DND-41 (cell line): ENCODE measurements at regions not wholly inside any gene's neighbourhood (a gene's known extent, or its start where the extent isn't known, plus 50 kb on each side); places are given as distances from the start of the nearest gene placed in this dataset.
"Not testable (repeated sequence)": the region's sequence is repeated elsewhere in the genome, so short reads cannot be mapped to it uniquely, and the experiment has no call there.

ENCODE experiments used
- ATAC-seq: fragments of 200-7000 bp; cut with Tn5 transposase; 3 replicates; pipeline ENCODE4 v1.9.1; 2021; ENCODE audit warnings: low read depth; ENCODE audit not compliant: insufficient read depth
- DNase-seq: peaks from one replicate; pipeline ENCODE4 v3.0.0-alpha.2; 2020
- H2AFZ ChIP-seq: 2 replicates; pipeline ENCODE4 v1.6.0; 2012; ENCODE audit warnings: low read depth, low read length
- H3K27ac ChIP-seq: 2 replicates; pipeline ENCODE4 v1.5.1; 2012; ENCODE audit warnings: low read length, inconsistent platforms
- H3K27me3 ChIP-seq: fragments of 200-600 bp; sonication (generic); 2 replicates; pipeline ENCODE4 v1.6.0; 2012; ENCODE audit warnings: low read length, mild to moderate bottlenecking, inconsistent platforms; ENCODE audit not compliant: insufficient read depth, poor library complexity
- H3K36me3 ChIP-seq: 2 replicates; pipeline ENCODE4 v1.5.1; 2012; ENCODE audit warnings: low read length, inconsistent platforms; ENCODE audit not compliant: insufficient read depth
- H3K4me1 ChIP-seq: 2 replicates; pipeline ENCODE4 v1.5.1; 2012; ENCODE audit warnings: mild to moderate bottlenecking, low read length; ENCODE audit not compliant: insufficient read depth
- H3K4me2 ChIP-seq: 2 replicates; pipeline ENCODE4 v1.6.0; 2012; ENCODE audit warnings: mild to moderate bottlenecking, moderate library complexity, low read length, inconsistent platforms; ENCODE audit not compliant: insufficient read depth
- H3K4me3 ChIP-seq, 2 experiments: fragments of 200-600 bp in 1 of 2; shearing (Covaris generic) in 1 of 2; 2 replicates each; pipeline ENCODE4 v1.5.1; 2012 to 2016; ENCODE audit warnings: inconsistent platforms in 2 of 2, low read length in 2 of 2, mild to moderate bottlenecking in 2 of 2, low read depth in 1 of 2, moderate library complexity in 1 of 2
- H3K79me2 ChIP-seq: 2 replicates; pipeline ENCODE4 v1.6.0; 2012; ENCODE audit warnings: low read length, inconsistent platforms; ENCODE audit not compliant: insufficient read depth
- H3K9ac ChIP-seq: 2 replicates; pipeline ENCODE4 v1.6.0; 2012; ENCODE audit warnings: low read depth, mild to moderate bottlenecking, inconsistent platforms, low read length, moderate library complexity
- H3K9me3 ChIP-seq: 2 replicates; pipeline ENCODE4 v1.5.1; 2012; ENCODE audit warnings: low read length, moderate library complexity, mild to moderate bottlenecking, inconsistent platforms; ENCODE audit not compliant: insufficient read depth, severe bottlenecking
- H4K20me1 ChIP-seq: 2 replicates; pipeline ENCODE4 v1.6.0; 2012; ENCODE audit warnings: low read length; ENCODE audit not compliant: insufficient read depth
- CTCF ChIP-seq: IDR thresholded peaks from 2 replicates; pipeline ENCODE4 v1.5.1; 2012; ENCODE audit warnings: borderline replicate concordance, low read length, moderate library complexity, mild to moderate bottlenecking; ENCODE audit not compliant: poor library complexity, severe bottlenecking; ENCODE audit errors: extremely low read depth
- EZH2 ChIP-seq: IDR thresholded peaks from 3 replicates; pipeline ENCODE4 v1.6.1; 2012; ENCODE audit warnings: borderline replicate concordance, low read depth, mild to moderate bottlenecking, moderate library complexity, low read length, inconsistent platforms; ENCODE audit not compliant: severe bottlenecking

DNA sequence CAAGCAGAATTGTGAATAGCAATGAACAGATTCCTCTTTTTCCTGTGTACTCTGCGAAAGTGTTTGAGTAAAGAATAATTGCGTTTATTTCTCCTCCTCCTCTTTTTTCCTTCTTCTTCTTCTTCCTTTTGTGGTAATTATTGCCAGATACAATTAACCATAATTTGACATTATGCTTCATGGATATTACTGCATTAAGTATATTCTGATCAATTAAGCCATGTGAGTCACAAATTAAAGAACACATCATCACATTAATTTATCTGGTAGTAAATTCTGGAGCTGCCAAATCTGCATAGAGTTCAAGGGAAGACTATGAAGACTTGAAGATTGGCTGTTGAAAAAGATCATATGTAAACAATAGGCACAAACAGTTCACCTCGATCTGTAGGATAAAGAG lies 72.9 kb upstream of the TFPI start:
- Histone ChIP-seq H3K79me2 (no peaks in the 10 kb centered on the region), H3K9ac (no peak overlapping the region), H3K9me3 (no peaks in the 10 kb centered on the region), H3K27me3 (no peaks in the 10 kb centered on the region), H3K36me3 (no peaks in the 10 kb centered on the region), H2AFZ (no peak overlapping the region), H3K4me1 (no peaks in the 10 kb centered on the region), H3K27ac (no peak overlapping the region), H3K4me2 (no peak overlapping the region), H3K4me3 (no peak overlapping the region), H4K20me1 (no peaks in the 10 kb centered on the region)
- DNase-seq (no peak), ATAC-seq (no peak)
- TF ChIP-seq CTCF (no peak), EZH2 (no peak)

DNA sequence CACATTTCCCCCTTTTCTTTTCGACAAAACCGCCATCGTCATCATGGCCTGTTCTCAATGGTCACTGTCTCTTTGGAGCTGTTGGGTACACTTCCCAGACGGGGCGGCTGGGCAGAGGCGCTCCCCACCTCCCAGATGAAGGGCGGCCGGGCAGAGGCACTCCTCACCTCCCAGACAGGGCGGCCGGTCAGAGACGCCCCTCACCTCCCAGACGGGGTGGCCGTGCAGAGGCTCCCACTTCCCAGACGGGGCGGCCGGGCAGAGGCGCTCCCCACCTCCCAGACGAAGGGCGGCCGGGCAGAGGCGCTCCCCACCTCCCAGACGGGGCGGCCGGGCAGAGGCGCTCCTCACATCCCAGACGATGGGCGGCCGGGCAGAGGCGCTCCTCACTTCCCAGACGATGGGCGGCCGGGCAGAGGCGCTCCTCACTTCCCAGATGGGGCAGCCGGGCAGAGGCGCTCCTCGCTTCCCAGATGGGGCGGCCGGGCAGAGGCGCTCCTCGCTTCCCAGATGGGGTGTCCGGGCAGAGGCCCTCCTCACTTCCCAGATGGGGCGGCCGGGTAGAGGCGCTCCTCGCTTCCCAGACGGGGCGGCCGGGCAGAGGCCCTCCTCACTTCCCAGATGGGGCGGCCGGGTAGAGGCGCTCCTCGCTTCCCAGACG lies 82.6 kb upstream of the TFPI start:
- DNase-seq, H3K27ac ChIP-seq, H3K9me3 ChIP-seq, H3K79me2 ChIP-seq, H2AFZ ChIP-seq, H3K4me2 ChIP-seq, ATAC-seq, H3K4me3 ChIP-seq, H4K20me1 ChIP-seq, H3K9ac ChIP-seq, H3K36me3 ChIP-seq, H3K4me1 ChIP-seq, H3K27me3 ChIP-seq: not testable (repeated sequence)

GRCh38 chr2:187637392-187637740 lies 83.1 kb upstream of the TFPI start:
- H3K27ac ChIP-seq, H2AFZ ChIP-seq, H3K79me2 ChIP-seq, DNase-seq, H3K9ac ChIP-seq, H3K4me3 ChIP-seq, H3K36me3 ChIP-seq, H4K20me1 ChIP-seq, H3K9me3 ChIP-seq, H3K4me2 ChIP-seq, ATAC-seq, H3K4me1 ChIP-seq, H3K27me3 ChIP-seq: not testable (repeated sequence)

DNA sequence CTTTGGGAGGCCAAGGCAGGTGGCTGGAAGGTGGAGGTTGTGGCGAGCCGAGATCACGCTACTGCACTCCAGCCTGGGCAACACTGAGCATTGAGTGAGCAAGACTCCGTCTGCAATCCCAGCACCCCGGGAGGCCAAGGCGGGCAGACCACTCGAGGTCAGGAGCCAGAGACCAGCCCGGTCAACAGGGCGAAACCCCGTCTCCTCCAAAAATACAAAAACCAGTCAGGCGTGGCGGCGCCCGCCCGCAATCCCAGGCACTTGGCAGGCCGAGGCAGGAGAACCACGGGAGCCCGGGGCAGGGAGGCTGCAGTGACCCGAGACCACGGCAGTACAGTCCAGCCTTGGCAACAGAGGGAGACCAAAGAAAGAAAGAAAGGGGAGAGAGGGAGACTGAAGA lies 83.5 kb upstream of the TFPI start:
- DNase-seq, H3K9ac ChIP-seq, H2AFZ ChIP-seq, H3K9me3 ChIP-seq, ATAC-seq, H3K4me1 ChIP-seq, H3K36me3 ChIP-seq, H3K4me2 ChIP-seq, H3K79me2 ChIP-seq, H3K27ac ChIP-seq, H4K20me1 ChIP-seq, H3K4me3 ChIP-seq, H3K27me3 ChIP-seq: not testable (repeated sequence)

DNA sequence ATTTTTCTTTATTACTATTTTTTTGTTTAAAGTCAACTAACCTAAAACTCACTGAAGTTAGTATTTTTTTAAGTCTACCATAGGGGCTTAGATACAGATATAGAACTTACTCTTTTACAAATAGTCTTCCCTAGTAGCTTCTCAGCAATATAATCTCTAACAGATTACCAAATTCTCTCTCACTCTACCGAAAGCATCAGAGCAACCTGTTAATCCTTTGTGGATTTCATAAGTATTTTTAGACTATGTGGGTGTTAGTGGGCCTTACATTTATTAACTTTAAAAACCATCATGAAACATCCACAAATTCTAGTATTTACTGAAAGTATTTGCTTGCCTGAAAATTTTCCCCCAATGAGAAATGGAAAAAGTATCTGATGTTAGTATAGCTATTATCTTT lies 84.6 kb upstream of the TFPI start:
- Histone ChIP-seq H3K9ac (no peak overlapping the region), H3K4me1 (no peaks in the 10 kb centered on the region), H3K4me2 (no peak overlapping the region), H3K79me2 (no peaks in the 10 kb centered on the region), H2AFZ (no peak overlapping the region), H3K27ac (no peak overlapping the region), H3K9me3 (no peaks in the 10 kb centered on the region), H3K27me3 (no peaks in the 10 kb centered on the region), H4K20me1 (no peaks in the 10 kb centered on the region), H3K4me3 (no peak overlapping the region), H3K36me3 (no peaks in the 10 kb centered on the region)
- TF ChIP-seq CTCF (no peak), EZH2 (no peak)
- DNase-seq (no peak), ATAC-seq (no peak)
